ENCODE measurements at regions not wholly inside any gene's neighbourhood (a gene's known extent, or its start where the extent isn't known, plus 50 kb on each side); places are given as distances from the start of the nearest gene placed in this dataset.
A peak's percentile ranks its signal among the peaks of the same experiment; 100 is the strongest.

- H3K4me3 ChIP-seq (ENCODE audit: insufficient read length, low read depth), result no peak overlapping the region
- TF ChIP-seq YY1 (IDR thresholded peaks at IDR 0.05; ENCODE audit: insufficient read depth, insufficient read length) (no peak), ZNF274 (IDR thresholded peaks at IDR 0.05; ENCODE audit: low read depth, low read length) (no peak), SUZ12 (IDR thresholded peaks at IDR 0.05; ENCODE audit: extremely low read depth, insufficient read depth, insufficient read length) (no peak)
- H3K9me3 ChIP-seq (ENCODE audit: insufficient read depth, low read length), result peaks cover 20% of the 10 kb centered on the region
- no peak overlapping the region for H3K9ac ChIP-seq (ENCODE audit: insufficient read length, low read depth)
- DNase-seq (ENCODE audit: low read depth, low spot score), result no peak
- H3K36me3 ChIP-seq (ENCODE audit: insufficient read depth, insufficient read length, low read length), result no peaks in the 10 kb centered on the region
- H3K4me1 ChIP-seq (ENCODE audit: insufficient read depth, insufficient read length), result peaks cover 8% of the 10 kb centered on the region
- H3K27me3 ChIP-seq (ENCODE audit: insufficient read depth, insufficient read length), result no peaks in the 10 kb centered on the region
These were observed 330.6 kb upstream of the TLE3 start for GRCh38 chr15:70428211-70428822.

GRCh38 chr15:70427167-70428120, 329.7 kb upstream of the TLE3 start:
- Histone ChIP-seq H3K27me3 (ENCODE audit: insufficient read depth, insufficient read length) (no peaks in the 10 kb centered on the region), H3K4me1 (ENCODE audit: insufficient read depth, insufficient read length) (peaks cover 8% of the 10 kb centered on the region), H3K36me3 (ENCODE audit: insufficient read depth, insufficient read length, low read length) (no peaks in the 10 kb centered on the region), H3K9ac (ENCODE audit: insufficient read length, low read depth) (peak overlapping the region; percentile 50), H3K4me3 (ENCODE audit: insufficient read length, low read depth) (no peak overlapping the region), H3K9me3 (ENCODE audit: insufficient read depth, low read length) (peaks cover 20% of the 10 kb centered on the region)
- TF ChIP-seq SUZ12 (IDR thresholded peaks at IDR 0.05; ENCODE audit: extremely low read depth, insufficient read depth, insufficient read length) (no peak), ZNF274 (IDR thresholded peaks at IDR 0.05; ENCODE audit: low read depth, low read length) (no peak), YY1 (IDR thresholded peaks at IDR 0.05; ENCODE audit: insufficient read depth, insufficient read length) (no peak)
- no peak for DNase-seq (ENCODE audit: low read depth, low spot score)

- Histone ChIP-seq H3K9me3 (ENCODE audit: insufficient read depth, low read length) (peaks cover 20% of the 10 kb centered on the region), H3K27me3 (ENCODE audit: insufficient read depth, insufficient read length) (no peaks in the 10 kb centered on the region), H3K9ac (ENCODE audit: insufficient read length, low read depth) (no peak overlapping the region), H3K4me3 (ENCODE audit: insufficient read length, low read depth) (no peak overlapping the region), H3K4me1 (ENCODE audit: insufficient read depth, insufficient read length) (peaks cover 8% of the 10 kb centered on the region), H3K36me3 (ENCODE audit: insufficient read depth, insufficient read length, low read length) (no peaks in the 10 kb centered on the region)
- TF ChIP-seq ZNF274 (IDR thresholded peaks at IDR 0.05; ENCODE audit: low read depth, low read length) (no peak), YY1 (IDR thresholded peaks at IDR 0.05; ENCODE audit: insufficient read depth, insufficient read length) (no peak), SUZ12 (IDR thresholded peaks at IDR 0.05; ENCODE audit: extremely low read depth, insufficient read depth, insufficient read length) (no peak)
- DNase-seq (ENCODE audit: low read depth, low spot score), result no peak
These were observed 328.5 kb upstream of the TLE3 start for GRCh38 chr15:70426096-70426821.

- Histone ChIP-seq H3K4me3 (ENCODE audit: insufficient read length, low read depth) (no peak overlapping the region), H3K27me3 (ENCODE audit: insufficient read depth, insufficient read length) (no peaks in the 10 kb centered on the region), H3K36me3 (ENCODE audit: insufficient read depth, insufficient read length, low read length) (no peaks in the 10 kb centered on the region), H3K4me1 (ENCODE audit: insufficient read depth, insufficient read length) (peaks cover 8% of the 10 kb centered on the region), H3K9ac (ENCODE audit: insufficient read length, low read depth) (no peak overlapping the region), H3K9me3 (ENCODE audit: insufficient read depth, low read length) (peaks cover 19% of the 10 kb centered on the region)
- no peak for DNase-seq (ENCODE audit: low read depth, low spot score)
- TF ChIP-seq SUZ12 (IDR thresholded peaks at IDR 0.05; ENCODE audit: extremely low read depth, insufficient read depth, insufficient read length), result no peak
- no peak for TF ChIP-seq YY1 (IDR thresholded peaks at IDR 0.05; ENCODE audit: insufficient read depth, insufficient read length)
- TF ChIP-seq ZNF274 (IDR thresholded peaks at IDR 0.05; ENCODE audit: low read depth, low read length), result no peak
These were observed 327.3 kb upstream of the TLE3 start for GRCh38 chr15:70424937-70425411.

GRCh38 chr15:70423267-70423666, 325.6 kb upstream of the TLE3 start:
- no peaks in the 10 kb centered on the region for H3K36me3 ChIP-seq (ENCODE audit: insufficient read depth, insufficient read length, low read length)
- peaks cover 8% of the 10 kb centered on the region for H3K4me1 ChIP-seq (ENCODE audit: insufficient read depth, insufficient read length)
- no peaks in the 10 kb centered on the region for H3K27me3 ChIP-seq (ENCODE audit: insufficient read depth, insufficient read length)
- H3K4me3 ChIP-seq (ENCODE audit: insufficient read length, low read depth), result no peak overlapping the region
- H3K9me3 ChIP-seq (ENCODE audit: insufficient read depth, low read length), result peaks cover 2% of the 10 kb centered on the region
- no peak for DNase-seq (ENCODE audit: low read depth, low spot score)
- no peak for TF ChIP-seq SUZ12 (IDR thresholded peaks at IDR 0.05; ENCODE audit: extremely low read depth, insufficient read depth, insufficient read length)
- no peak for TF ChIP-seq YY1 (IDR thresholded peaks at IDR 0.05; ENCODE audit: insufficient read depth, insufficient read length)
- no peak for TF ChIP-seq ZNF274 (IDR thresholded peaks at IDR 0.05; ENCODE audit: low read depth, low read length)
- no peak overlapping the region for H3K9ac ChIP-seq (ENCODE audit: insufficient read length, low read depth)

GRCh38 chr15:70422342-70422741, 324.6 kb upstream of the TLE3 start:
- H3K4me3 ChIP-seq (ENCODE audit: insufficient read length, low read depth), result no peak overlapping the region
- no peak for DNase-seq (ENCODE audit: low read depth, low spot score)
- H3K27me3 ChIP-seq (ENCODE audit: insufficient read depth, insufficient read length), result peaks cover 3% of the 10 kb centered on the region
- H3K4me1 ChIP-seq (ENCODE audit: insufficient read depth, insufficient read length), result peaks cover 4% of the 10 kb centered on the region
- TF ChIP-seq ZNF274 (IDR thresholded peaks at IDR 0.05; ENCODE audit: low read depth, low read length), result no peak
- TF ChIP-seq YY1 (IDR thresholded peaks at IDR 0.05; ENCODE audit: insufficient read depth, insufficient read length), result no peak
- TF ChIP-seq SUZ12 (IDR thresholded peaks at IDR 0.05; ENCODE audit: extremely low read depth, insufficient read depth, insufficient read length), result no peak
- no peak overlapping the region for H3K9ac ChIP-seq (ENCODE audit: insufficient read length, low read depth)
- H3K36me3 ChIP-seq (ENCODE audit: insufficient read depth, insufficient read length, low read length), result no peaks in the 10 kb centered on the region
- H3K9me3 ChIP-seq (ENCODE audit: insufficient read depth, low read length), result no peaks in the 10 kb centered on the region

Measured in NT2/D1 (cell line).